Panc1 (cell line): ENCODE measurements at regions not wholly inside any gene's neighbourhood (a gene's known extent, or its start where the extent isn't known, plus 50 kb on each side); places are given as distances from the start of the nearest gene placed in this dataset.

ENCODE experiments used
- POLR2AphosphoS5 ChIP-seq: IDR thresholded peaks from 2 replicates; pipeline ENCODE4 v1.6.1; 2012; ENCODE audit warnings: mild to moderate bottlenecking, low read depth, low read length, moderate library complexity
- TF ChIP-seq, protein P1 (sequence below): fragments of 450-650 bp; IDR thresholded peaks from 2 replicates; pipeline ENCODE4 v1.5.1; 2017; ENCODE audit warnings: mild to moderate bottlenecking
- TF ChIP-seq, protein P2 (sequence below), 2 experiments: IDR thresholded peaks; 2 replicates each; pipeline ENCODE4 v1.6.1; 2011 to 2012; ENCODE audit warnings: low read depth in 2 of 2, control low read depth in 1 of 2, low read length in 1 of 2, mild to moderate bottlenecking in 1 of 2, moderate library complexity in 1 of 2; ENCODE audit not compliant: insufficient read depth in 1 of 2

DNA sequence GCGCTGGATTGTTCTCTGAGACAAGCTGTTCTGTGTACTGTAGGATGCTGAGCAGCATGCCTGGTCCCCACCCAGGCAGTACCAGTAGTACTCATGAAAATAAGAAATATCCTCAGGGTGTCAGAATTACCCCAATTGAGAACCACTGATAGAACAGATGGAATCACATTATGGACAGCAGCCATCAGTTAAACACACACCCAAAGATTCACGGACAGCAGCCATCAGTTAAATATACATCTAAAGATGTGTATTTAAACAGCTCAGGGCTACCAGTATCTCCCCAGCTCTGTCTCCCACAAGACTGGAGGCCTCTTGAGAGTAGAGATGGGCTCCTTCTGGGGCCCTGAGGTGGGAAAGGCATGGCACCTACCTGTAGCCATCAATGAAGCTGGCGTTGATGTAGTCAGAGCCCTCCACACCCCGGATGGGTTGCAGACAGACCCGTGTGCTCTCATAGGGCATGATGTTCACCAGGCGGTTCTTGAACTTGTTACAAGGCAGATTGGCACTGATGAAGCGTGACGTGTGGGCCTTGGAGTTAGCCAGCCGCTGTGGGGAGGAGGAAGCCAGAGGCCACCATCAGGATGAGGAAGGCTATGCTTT is 129.3 kb downstream of the PTPRS start:
- TF ChIP-seq, protein P1, sequence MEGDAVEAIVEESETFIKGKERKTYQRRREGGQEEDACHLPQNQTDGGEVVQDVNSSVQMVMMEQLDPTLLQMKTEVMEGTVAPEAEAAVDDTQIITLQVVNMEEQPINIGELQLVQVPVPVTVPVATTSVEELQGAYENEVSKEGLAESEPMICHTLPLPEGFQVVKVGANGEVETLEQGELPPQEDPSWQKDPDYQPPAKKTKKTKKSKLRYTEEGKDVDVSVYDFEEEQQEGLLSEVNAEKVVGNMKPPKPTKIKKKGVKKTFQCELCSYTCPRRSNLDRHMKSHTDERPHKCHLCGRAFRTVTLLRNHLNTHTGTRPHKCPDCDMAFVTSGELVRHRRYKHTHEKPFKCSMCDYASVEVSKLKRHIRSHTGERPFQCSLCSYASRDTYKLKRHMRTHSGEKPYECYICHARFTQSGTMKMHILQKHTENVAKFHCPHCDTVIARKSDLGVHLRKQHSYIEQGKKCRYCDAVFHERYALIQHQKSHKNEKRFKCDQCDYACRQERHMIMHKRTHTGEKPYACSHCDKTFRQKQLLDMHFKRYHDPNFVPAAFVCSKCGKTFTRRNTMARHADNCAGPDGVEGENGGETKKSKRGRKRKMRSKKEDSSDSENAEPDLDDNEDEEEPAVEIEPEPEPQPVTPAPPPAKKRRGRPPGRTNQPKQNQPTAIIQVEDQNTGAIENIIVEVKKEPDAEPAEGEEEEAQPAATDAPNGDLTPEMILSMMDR: no peak
- no peak for TF ChIP-seq POLR2AphosphoS5
- TF ChIP-seq, protein P2, sequence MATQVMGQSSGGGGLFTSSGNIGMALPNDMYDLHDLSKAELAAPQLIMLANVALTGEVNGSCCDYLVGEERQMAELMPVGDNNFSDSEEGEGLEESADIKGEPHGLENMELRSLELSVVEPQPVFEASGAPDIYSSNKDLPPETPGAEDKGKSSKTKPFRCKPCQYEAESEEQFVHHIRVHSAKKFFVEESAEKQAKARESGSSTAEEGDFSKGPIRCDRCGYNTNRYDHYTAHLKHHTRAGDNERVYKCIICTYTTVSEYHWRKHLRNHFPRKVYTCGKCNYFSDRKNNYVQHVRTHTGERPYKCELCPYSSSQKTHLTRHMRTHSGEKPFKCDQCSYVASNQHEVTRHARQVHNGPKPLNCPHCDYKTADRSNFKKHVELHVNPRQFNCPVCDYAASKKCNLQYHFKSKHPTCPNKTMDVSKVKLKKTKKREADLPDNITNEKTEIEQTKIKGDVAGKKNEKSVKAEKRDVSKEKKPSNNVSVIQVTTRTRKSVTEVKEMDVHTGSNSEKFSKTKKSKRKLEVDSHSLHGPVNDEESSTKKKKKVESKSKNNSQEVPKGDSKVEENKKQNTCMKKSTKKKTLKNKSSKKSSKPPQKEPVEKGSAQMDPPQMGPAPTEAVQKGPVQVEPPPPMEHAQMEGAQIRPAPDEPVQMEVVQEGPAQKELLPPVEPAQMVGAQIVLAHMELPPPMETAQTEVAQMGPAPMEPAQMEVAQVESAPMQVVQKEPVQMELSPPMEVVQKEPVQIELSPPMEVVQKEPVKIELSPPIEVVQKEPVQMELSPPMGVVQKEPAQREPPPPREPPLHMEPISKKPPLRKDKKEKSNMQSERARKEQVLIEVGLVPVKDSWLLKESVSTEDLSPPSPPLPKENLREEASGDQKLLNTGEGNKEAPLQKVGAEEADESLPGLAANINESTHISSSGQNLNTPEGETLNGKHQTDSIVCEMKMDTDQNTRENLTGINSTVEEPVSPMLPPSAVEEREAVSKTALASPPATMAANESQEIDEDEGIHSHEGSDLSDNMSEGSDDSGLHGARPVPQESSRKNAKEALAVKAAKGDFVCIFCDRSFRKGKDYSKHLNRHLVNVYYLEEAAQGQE (IDR thresholded peaks at IDR 0.05; ENCODE audit: insufficient read depth in 1 of 2, low read depth in 2 of 2, low read length in 1 of 2): no peak
